ENCODE measurements at regions not wholly inside any gene's neighbourhood (a gene's known extent, or its start where the extent isn't known, plus 50 kb on each side); places are given as distances from the start of the nearest gene placed in this dataset.
"Not testable (repeated sequence)": the region's sequence is repeated elsewhere in the genome, so short reads cannot be mapped to it uniquely, and the experiment has no call there.

GRCh38 chr2:36302911-36303310 is 52.7 kb upstream of the CRIM1 start:
- DNase-seq (ENCODE audit: low spot score): no peak

GRCh38 chr2:36301843-36302242 is 53.7 kb upstream of the CRIM1 start:
- DNase-seq (ENCODE audit: low spot score): no peak

- DNase-seq (ENCODE audit: low spot score): no peak
These were observed 54.9 kb upstream of the CRIM1 start for GRCh38 chr2:36300697-36301096.

GRCh38 chr2:36296798-36297197 is 58.8 kb upstream of the CRIM1 start:
- DNase-seq (ENCODE audit: low spot score): peak; percentile 27

GRCh38 chr2:36294316-36294721 is 61.3 kb upstream of the CRIM1 start:
- no peak for DNase-seq (ENCODE audit: low spot score)

GRCh38 chr2:36290306-36290856 is 65.2 kb upstream of the CRIM1 start:
- DNase-seq (ENCODE audit: low spot score): no peak

- no peak for DNase-seq (ENCODE audit: low spot score)
These were observed 65.8 kb upstream of the CRIM1 start for GRCh38 chr2:36289731-36290130.

- DNase-seq (ENCODE audit: low spot score): no peak
These were observed 68.0 kb upstream of the CRIM1 start for GRCh38 chr2:36287363-36288275.

GRCh38 chr2:36279506-36279905 is 76.1 kb upstream of the CRIM1 start:
- not testable (repeated sequence) for DNase-seq (ENCODE audit: low spot score)

GRCh38 chr2:36277881-36278523 is 77.6 kb upstream of the CRIM1 start:
- DNase-seq (ENCODE audit: low spot score): peak; percentile 3

GRCh38 chr2:36277146-36277808 is 78.3 kb upstream of the CRIM1 start:
- peak; percentile 84 for DNase-seq (ENCODE audit: low spot score)

- no peak for DNase-seq (ENCODE audit: low spot score)
These were observed 84.3 kb upstream of the CRIM1 start for GRCh38 chr2:36271266-36271665.

- DNase-seq (ENCODE audit: low spot score): no peak
These were observed 84.8 kb upstream of the CRIM1 start for GRCh38 chr2:36270758-36271157.

GRCh38 chr2:36267194-36267593 is 88.4 kb upstream of the CRIM1 start:
- DNase-seq (ENCODE audit: low spot score): no peak

GRCh38 chr2:36266536-36267121 is 88.9 kb upstream of the CRIM1 start:
- DNase-seq (ENCODE audit: low spot score): no peak

- no peak for DNase-seq (ENCODE audit: low spot score)
These were observed 93.0 kb upstream of the CRIM1 start for GRCh38 chr2:36262581-36262980.

- no peak for DNase-seq (ENCODE audit: low spot score)
These were observed 99.7 kb upstream of the CRIM1 start for GRCh38 chr2:36255863-36256262.

GRCh38 chr2:36253086-36253485 is 102.5 kb upstream of the CRIM1 start:
- peak; percentile 4 for DNase-seq (ENCODE audit: low spot score)

GRCh38 chr2:36246320-36246990 is 109.1 kb upstream of the CRIM1 start:
- peak; percentile 18 for DNase-seq (ENCODE audit: low spot score)

- DNase-seq (ENCODE audit: low spot score): no peak
These were observed 109.9 kb upstream of the CRIM1 start for GRCh38 chr2:36245651-36246050.

GRCh38 chr2:36238106-36238505 is 117.5 kb upstream of the CRIM1 start:
- no peak for DNase-seq (ENCODE audit: low spot score)

GRCh38 chr2:36235882-36236281 is 119.7 kb upstream of the CRIM1 start:
- no peak for DNase-seq (ENCODE audit: low spot score)
